Suppressor macrophage treated with lipopolysaccharide for 1 hour (primary cell): ENCODE measurements at regions not wholly inside any gene's neighbourhood (a gene's known extent, or its start where the extent isn't known, plus 50 kb on each side); places are given as distances from the start of the nearest gene placed in this dataset.
"Not testable (repeated sequence)": the region's sequence is repeated elsewhere in the genome, so short reads cannot be mapped to it uniquely, and the experiment has no call there.

Experiments used
- DNase-seq, 3 donors: peaks; one replicate each; pipeline ENCODE4 v3.0.0-alpha.2; 2020 to 2022

DNA sequence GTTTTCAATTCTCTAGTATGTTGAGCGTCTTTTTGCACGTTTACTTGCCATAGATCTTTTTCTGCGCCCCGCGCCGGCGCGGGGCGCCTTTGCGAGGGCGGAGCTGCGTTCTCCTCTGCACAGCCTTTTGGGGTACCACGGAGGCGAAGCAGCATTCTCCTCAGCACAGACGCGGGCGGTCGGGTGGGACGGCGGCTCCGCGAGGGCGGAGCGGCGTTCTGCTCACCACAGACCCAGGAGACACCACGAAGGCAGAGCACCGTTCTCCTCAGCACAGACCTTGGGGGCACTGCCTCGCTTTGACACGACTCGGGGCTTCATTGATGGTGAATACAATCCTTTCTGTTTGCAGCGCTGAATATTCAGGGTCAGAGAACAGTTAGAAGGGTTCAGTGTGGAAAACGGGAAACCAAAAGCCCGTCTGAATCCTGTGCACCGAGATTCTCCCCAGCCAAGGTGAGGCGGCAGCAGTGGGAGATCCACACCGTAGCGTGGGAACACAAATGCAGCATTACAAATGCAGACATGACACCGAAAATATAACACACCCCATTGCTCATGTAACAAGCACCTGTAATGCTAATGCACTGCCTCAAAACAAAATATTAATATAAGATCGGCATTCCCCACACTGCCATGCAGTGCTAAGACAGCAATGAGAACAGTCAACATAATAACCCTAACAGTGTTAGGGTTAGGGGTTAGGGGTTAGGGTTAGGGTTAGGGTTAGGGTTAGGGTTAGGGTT is 190.7 kb upstream of the VIPR2 start:
- not testable (repeated sequence) for DNase-seq

DNA sequence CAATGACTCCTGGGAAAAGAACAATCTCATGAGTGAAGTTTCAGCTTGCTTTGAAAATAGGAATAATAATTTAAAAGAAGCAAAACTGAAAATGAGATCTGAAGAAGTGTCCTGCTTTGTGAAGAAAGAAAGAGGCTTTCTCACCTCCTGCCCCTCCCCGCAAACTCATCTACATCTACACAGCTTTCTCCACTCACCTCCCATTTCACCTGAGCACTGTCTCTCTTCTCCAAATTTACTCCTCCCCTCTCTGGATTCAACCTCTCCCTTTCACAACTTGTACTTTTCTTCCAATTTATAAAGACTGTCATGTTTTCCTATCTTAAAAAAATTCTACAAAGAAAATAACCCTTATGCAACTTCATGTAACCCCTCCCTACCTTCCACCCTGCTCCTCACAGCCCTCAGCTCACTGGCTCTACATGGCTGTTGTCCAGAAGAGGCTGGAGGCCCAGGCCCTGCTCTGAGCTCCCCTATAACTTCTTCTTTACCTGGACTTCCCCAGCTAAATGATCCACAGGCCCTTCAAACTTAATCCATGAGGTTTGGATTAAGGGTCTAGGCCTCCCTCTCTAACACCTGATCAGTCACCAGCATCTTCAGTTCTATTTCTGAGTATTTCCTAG is 188.3 kb upstream of the VIPR2 start:
- not testable (repeated sequence) for DNase-seq

DNA sequence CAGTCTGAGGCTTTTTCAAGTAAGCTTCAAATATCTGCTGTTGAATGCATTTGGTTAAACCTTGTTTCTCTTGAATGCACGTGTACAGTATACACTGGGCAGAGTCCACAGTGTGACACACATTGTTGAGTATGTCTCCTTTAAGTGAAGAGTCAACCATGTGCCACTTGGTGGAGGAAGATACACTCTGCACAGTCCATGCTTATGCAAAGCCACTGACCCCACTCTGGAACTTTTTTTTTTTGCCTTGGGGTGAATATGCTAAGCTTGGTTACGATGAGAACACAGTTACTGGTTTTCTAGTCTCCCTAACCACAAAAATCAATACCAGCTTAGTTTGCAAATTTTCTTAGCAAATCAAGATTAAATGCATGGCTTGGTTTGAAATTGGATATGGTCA is 186.8 kb upstream of the VIPR2 start:
- DNase-seq: no peak

DNA sequence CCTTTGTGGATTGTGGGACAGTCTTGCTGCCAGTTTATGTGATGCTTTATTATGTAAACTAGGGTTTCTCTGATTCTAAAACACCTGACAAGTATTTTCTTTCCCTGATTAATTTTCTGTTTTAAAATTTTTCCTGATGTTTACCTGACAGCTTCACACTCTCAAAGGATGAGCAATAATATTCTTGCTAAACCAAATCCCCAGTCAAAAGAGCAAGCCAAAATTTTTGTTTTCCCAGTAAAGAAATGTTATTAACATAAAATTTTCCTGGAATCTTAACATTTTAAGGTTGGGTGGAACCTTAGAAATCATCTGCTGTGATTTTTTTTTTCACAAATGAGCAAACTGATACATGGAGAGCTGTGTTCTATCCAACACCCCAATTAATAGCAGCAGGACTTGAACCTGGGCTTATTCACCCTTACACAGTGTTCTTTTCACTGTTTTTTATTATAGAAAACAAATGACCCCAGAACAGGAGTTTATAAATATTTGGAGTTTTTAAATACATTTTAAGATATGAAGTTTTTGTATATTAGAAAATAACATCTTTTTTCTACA is 185.2 kb upstream of the VIPR2 start:
- DNase-seq: no peak

DNA sequence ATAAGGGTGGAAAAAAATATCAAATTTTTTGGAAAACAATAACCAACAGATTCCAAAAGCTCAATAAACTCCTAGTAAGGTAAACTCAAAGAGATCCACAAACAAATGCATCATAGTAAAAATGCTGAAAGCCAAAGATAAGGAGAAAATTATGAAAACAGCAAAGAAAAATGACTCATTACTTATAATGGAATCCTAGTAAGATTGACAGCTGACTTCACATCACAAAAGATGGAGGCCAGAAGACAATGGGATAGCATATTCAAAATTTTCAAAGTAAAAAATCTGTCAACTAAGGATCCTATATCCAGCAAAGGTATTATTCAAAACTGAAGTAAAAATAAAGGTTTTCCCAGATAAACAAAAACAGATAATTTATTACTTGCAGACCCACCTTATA is 183.4 kb upstream of the VIPR2 start:
- DNase-seq: no peak

DNA sequence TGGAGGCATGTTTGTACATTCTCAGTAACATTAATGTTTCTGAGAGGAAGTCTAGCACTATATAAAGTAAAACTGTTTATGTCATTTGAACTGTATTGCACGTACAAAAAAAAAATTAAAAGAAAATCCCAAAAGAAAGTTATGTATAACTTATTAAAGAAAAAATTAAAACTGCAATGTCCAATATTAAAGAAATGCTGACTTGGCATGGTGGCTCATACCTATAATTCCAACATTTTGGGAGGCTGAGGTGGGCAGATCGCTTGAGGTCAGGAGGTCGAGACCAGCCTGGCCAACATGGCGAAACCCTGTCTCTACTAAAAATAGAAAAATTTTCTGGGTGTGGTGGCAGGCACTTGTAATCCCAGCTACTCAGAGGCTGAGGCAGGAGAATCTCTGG is 178.7 kb upstream of the VIPR2 start:
- no peak for DNase-seq

DNA sequence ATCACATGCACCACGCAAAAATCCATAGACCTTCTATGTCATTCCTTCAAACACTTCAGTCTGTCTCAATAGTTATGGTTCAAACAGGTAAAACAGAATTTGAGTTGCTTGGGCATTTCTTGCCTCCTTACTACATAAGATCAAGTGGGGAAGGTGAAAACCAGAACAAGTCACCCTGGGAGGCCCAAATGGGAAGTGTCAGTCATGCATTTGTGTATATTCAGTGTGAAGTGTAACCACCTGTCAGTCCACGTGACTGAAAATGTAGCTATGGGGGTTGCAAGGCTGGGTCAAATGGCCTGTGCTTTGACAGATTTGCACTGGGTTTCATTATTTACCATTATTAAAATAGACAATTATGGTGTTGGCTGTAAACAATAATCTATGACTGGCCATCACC is 176.6 kb upstream of the VIPR2 start:
- DNase-seq: no peak

DNA sequence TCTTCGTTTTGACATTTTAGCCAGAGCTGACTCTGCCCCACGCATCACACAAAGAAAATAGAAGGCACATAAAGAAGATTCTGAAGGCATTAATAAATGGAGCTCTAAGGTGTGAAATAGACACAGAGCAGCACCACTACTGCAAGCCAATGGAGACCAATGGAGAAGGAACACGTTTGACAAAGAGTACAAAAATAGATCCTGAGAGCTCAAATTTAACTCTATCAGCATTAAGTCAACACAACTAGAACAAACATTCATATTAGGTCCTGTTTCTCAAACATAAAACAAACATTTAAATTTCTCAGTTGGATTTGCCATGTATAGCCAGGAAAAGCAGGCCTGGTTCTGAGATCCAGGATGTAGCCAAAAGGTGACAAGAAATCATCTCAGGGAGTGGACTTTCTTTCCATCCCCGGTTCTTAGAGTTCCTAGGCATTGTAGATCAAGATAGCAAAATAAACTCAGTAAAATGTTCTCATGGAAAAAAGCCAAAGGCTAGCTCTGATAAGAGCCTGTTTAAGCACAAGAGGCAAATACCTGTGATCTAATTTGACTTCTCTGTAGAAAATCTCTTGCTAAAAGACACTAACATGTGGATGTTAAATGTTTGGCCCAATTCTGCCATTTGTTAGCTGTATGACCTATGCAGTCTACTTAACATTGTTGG is 174.2 kb upstream of the VIPR2 start:
- no peak for DNase-seq

DNA sequence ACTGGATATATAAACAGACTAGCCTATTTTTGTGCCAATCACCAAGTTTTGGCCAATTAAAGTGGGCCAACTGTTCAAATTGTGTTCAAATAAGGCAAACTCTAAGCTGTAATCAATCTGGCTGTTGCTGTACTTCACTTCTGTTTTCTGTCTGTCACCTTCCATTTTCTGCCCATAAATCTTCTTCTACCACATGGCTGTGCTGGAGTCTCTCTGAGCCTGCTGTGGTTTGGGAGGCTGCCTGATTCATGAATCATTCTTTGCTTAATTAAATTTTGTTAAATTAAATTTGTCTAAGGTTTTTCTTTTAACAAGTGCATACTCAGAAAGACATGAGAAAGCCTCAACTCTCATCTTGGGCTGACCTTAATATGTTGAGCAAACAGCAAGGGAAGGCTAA is 172.6 kb upstream of the VIPR2 start:
- no peak for DNase-seq

DNA sequence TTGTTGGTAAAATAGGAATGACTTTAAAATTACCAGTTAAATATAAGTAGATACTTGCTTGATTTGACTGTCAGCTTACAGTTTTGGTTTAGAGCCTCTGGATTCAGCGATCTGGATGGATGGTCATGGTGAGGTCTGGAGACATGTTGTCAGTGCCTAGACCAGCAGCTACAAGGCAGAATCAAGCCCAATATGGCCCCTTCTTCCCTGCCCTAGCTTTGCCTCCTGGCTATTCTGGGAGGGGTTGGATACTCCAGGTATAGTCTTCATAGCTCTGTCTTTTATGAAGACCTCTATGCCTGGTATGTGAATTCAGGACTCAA is 166.5 kb upstream of the VIPR2 start:
- no peak for DNase-seq

DNA sequence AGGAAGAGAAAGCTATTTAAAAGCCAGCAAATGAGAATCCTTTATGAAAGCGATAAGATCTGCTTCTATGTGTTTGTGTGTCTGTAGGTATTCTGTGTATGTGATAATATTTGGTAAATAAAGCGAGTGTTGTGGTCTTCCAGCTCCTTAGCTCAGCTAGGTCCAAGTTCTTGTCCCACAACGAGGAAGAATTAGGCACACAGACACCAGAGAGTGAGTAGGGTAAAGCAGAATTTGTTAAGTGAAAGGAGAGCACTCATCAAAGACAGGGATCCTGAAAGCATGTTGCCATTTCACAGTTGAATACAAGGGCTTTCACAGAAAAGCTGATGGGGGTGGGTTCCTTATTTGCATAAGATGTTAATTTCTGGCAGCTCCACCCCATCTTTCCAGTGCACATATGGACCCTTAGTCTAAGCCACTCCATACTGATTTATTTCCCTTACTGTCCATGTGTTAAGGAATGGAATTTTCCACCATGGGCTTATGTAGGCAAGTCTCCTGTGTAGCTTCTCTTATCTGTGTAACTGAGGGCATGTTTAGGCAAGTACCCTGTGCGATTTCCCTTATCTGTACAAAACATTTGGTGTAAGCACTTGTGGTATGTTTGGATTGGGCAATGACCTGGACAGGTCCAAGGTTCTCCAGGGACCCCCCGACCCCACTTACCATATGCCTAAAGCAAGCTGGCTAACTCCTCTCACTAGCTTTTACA is 165.9 kb upstream of the VIPR2 start:
- no peak for DNase-seq

DNA sequence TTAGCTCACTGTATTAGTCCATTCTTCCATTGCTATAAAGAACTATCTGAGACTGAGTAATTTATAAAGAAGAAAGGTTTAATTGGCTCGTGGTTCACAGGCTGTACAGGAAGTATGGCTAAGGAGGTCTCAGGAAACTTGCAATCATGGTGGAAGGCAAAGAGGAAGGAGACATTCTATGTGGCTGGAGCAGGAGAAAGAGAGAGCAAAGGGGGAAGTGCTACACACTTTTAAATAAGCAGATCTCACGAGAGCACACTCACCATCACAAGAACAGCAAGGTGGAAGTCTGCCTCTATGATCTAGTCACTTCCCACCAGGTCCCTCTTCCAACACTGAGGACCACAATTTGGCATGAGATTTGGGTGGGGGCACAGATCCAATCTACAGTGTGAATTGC is 164.5 kb upstream of the VIPR2 start:
- DNase-seq: not testable (repeated sequence)

DNA sequence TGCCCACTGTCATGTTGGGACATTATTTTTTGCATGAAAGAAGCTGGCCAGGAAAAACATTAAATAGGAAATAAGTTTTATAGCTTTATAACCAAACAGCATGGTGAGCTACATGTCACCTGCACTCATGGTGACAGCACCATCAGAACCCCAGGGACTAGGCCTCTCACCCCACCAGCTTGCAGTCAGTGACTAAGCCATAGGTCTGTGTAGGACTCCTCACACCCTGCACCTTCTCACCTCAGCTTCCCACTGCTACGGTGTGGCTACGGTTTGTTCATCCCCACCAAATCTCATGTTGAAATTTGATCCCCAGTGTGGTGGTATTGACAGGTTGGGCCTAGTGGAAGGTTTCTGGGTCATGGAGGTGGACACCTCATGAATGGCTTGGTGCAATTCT is 161.3 kb upstream of the VIPR2 start:
- DNase-seq: no peak

DNA sequence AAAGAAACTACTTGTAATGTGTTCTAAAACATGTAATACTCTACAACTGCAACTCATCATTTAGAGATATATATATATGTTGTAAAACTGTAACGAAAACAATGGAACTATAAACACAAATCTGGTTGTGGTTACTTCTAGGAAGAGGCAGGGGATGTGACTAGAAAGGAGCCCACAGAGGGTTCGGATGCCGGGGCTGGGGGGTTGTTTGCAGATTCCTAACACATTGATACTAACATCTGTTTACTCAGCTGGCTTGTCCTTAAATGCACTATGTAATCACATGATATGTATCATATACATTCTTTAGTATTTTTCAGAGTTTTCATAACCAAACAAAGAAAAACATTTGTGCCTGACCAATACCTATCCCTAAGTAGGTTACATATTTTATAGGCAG is 160.5 kb upstream of the VIPR2 start:
- not testable (repeated sequence) for DNase-seq

DNA sequence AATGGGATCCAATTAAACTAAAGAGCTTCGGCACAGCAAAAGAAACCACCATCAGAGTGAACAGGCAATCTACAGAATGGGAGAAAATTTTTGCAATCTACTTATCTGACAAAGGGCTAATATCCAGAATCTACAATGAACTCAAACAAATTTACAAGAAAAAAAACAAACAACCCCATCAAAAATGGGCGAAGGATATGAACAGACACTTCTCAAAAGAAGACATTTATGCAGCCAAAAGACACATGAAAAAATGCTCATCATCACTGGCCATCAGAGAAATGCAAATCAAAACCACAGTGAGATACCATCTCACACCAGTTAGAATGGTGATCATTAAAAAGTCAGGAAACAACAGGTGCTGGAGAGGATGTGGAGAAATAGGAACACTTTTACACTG is 158.8 kb upstream of the VIPR2 start:
- DNase-seq: not testable (repeated sequence)

DNA sequence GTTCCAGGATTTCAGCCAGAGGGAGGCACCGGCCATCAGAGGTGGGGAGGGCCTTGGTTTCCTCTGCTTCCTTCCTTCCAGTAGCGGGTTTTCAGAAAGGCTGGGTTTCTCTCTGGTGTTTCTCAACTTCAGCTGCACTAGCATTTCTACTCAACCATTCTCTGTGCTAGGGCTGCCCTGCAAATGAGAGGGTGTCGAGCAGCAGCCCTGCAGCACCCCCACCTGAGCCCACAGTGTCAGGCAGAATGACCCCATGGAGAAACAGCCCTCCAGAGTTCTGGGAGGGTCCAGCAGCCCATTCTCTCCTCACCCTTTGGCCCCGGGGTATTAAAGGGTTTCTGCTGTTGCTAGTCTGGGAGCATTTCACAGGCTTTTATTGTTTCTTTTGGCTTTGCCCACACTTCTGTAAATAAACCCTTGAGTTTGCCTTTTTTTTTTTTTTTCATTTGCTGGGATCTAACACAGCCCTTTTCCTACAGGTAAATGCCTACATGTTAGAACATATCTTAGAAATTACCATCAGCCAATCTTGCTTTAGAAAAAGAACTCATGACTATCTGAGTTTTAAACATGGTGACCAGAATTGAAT is 151.5 kb upstream of the VIPR2 start:
- DNase-seq: no peak

DNA sequence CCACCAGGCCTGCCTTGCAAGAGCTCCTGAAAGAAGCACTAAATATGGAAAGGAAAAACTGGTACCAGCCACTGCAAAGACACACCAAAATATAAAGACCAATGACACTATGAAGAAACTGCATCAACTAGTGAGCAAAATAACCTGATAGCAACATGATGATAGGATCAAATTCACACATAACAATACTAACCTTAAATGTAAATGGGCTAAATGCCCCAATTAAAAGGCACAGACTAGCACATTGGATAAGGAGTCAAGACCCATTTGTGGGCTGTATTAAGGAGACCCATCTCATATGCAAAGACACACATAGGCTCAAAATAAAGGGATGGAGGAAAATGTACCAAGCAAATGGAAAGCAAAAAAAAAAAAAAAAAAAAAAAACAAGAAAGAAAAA is 141.8 kb upstream of the VIPR2 start:
- DNase-seq: not testable (repeated sequence)

DNA sequence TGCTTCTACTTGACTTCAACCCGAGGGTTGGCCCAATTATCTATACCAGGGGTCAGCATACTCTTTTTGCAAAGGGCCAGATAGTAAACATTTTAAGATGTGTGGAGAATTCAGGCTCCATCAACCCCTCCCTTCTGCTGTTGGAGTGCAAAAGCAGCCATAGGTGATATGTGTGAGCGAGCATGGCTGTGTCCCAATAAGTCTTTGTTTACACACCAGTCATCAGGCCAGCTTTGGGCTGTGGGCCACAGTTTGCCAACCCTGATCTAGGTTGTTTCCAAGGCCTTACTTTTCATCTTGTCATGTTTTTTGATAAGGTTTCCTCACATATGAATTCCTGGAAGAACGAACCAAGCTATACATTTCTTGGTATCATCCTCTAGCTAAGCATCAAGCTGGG is 136.9 kb upstream of the VIPR2 start:
- DNase-seq: no peak

DNA sequence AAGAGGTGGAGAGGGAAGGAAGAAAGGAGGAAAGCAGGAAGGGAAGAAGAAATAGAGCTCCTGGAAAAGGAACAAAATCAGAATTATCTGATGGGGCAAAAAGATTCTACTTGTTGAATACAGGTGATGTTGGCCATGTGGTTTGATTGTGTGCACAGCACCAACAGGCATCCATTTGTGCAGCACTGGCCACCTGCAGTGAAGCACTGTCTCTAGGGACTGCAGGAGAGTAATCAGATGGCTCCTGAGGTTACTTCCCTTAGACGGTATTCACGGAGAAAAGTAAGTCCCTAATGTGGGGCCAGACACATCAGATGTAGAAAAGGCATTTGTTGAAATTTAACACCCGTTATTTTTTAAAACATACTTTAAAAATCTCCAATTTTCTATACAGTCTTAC is 135.3 kb upstream of the VIPR2 start:
- DNase-seq: no peak

DNA sequence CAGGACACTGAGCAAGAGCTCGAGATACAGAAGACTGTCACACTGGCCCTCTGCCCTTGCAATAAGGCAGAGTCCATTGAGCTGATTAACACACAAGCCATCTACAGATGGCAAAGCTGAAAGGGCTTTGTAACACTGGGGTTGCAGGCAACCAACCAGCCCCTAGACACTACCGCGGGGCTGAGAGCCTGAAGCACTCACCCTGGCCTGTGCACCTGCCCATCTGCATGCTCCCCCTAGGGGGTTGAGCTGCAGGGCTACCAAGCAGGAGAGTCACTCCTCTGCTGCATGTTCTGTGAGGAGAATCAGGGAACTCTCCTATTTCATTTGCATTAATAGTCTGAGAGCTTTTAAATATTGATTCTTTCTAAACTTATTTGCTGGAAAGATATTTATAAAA is 128.1 kb upstream of the VIPR2 start:
- DNase-seq: no peak

DNA sequence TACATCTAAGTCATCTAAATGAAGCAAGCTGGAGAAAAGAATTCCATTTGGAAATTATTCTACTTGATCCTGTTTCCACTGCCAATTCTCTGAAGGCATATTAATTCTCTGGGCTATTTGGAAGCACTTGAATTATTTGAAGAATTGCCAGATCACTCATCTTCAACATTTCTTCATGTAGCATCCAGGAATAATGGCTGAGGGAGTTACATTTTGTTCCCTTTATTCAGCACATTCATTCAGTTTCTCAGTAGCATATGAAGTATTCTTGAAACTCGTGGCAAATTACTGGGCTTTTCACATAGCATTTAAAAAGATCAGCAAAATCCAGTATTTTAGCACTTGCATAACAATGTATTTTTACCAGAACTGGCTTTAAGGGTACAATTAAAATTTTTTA is 127.1 kb upstream of the VIPR2 start:
- DNase-seq: no peak

DNA sequence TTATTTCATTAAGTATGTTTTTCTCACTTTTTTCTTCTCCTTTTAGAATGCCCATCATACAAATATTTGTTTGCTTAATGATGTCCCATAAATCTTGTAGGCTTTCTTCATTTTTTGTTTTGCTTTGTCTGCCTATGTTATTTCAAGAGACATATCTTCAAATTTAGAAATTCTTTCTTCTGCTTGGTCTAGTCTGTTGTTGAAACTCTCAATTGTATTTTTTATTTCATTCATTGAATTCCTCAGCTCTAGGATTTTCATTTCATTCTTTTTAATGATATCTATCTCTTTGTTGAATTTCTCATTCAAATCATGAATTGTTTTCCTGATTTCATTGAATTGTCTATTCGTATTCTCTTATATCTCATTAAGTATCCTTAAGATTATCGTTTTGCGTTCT is 125.1 kb upstream of the VIPR2 start:
- DNase-seq: no peak

DNA sequence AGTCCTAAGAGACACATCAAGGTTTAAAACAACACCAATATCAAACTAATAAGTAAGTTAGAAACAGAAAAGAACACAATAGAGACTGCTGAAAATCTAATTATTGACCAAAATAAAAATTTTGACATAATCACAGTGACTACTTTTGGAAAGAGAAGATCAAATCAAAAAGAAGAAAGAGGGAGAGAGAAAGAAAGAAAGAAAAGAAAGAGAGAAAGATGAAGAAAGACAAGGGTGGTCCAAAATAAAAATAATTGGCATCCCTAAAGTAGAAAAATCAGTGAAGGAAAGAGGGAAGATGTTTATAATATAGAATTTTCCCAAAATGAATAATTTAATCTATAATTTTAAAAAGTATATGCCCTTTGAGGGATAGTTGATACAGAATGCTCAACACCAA is 118.8 kb upstream of the VIPR2 start:
- no peak for DNase-seq
